Rectal smooth muscle tissue (tissue), 1 donor: ENCODE measurements at regions not wholly inside any gene's neighbourhood (a gene's known extent, or its start where the extent isn't known, plus 50 kb on each side); places are given as distances from the start of the nearest gene placed in this dataset.
A peak's percentile ranks its signal among the peaks of the same experiment; 100 is the strongest.
"Not testable (repeated sequence)": the region's sequence is repeated elsewhere in the genome, so short reads cannot be mapped to it uniquely, and the experiment has no call there.

Experiments used
- H3K27ac ChIP-seq: one replicate; pipeline ENCODE4 v1.7.0; 2013; ENCODE audit warnings: low read depth, low read length, inconsistent platforms
- H3K27me3 ChIP-seq: one replicate; pipeline ENCODE4 v1.7.0; 2013; ENCODE audit warnings: low read length; ENCODE audit not compliant: control insufficient read depth, insufficient read depth
- H3K36me3 ChIP-seq: one replicate; pipeline ENCODE4 v1.7.0; 2013; ENCODE audit warnings: low read length; ENCODE audit not compliant: control insufficient read depth, insufficient read depth
- H3K4me1 ChIP-seq: one replicate; pipeline ENCODE4 v1.7.0; 2013; ENCODE audit warnings: low read length; ENCODE audit not compliant: control insufficient read depth, insufficient read depth
- H3K4me3 ChIP-seq: one replicate; pipeline ENCODE4 v1.7.0; 2013; ENCODE audit warnings: low read length
- H3K9ac ChIP-seq: one replicate; pipeline ENCODE4 v1.7.0; 2013; ENCODE audit warnings: low read length

- no peaks in the 10 kb centered on the region for H3K27me3 ChIP-seq
- H3K36me3 ChIP-seq: no peaks in the 10 kb centered on the region
- H3K27ac ChIP-seq: peak overlapping the region; percentile 62
- peaks cover 9% of the 10 kb centered on the region for H3K4me1 ChIP-seq
- no peak overlapping the region for H3K9ac ChIP-seq
- H3K4me3 ChIP-seq: no peak overlapping the region
Measured at GRCh38 chr2:179344970-179345369, 80.3 kb upstream of the SESTD1 start.

GRCh38 chr2:179344280-179344964 is 79.8 kb upstream of the SESTD1 start:
- H3K4me3 ChIP-seq: no peak overlapping the region
- no peaks in the 10 kb centered on the region for H3K36me3 ChIP-seq
- H3K27me3 ChIP-seq: no peaks in the 10 kb centered on the region
- H3K9ac ChIP-seq: no peak overlapping the region
- peak overlapping the region; percentile 62 for H3K27ac ChIP-seq
- H3K4me1 ChIP-seq: peaks cover 9% of the 10 kb centered on the region

DNA sequence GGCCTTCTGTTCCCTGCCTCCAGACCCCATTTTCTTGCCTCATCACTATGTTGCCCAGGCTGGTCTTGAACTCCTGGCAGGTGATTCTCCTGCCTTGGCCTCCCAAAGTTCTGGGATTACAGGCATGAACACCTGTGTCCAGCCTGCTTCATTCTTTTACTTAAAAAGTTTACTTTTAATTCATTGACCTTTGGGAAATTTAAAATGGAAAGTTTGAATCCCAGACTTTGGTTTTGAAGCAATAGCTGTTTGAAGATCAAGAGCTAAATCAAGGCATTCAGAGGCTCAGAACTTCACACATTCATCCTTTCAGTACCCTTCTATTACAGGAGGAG is 79.3 kb upstream of the SESTD1 start:
- Histone ChIP-seq H3K27me3 (no peaks in the 10 kb centered on the region), H3K4me1 (peaks cover 9% of the 10 kb centered on the region), H3K4me3 (no peak overlapping the region), H3K27ac (peak overlapping the region; percentile 62), H3K9ac (no peak overlapping the region), H3K36me3 (no peaks in the 10 kb centered on the region)

GRCh38 chr2:179341152-179341866 is 76.7 kb upstream of the SESTD1 start:
- Histone ChIP-seq H3K36me3 (no peaks in the 10 kb centered on the region), H3K9ac (no peak overlapping the region), H3K4me1 (peaks cover 7% of the 10 kb centered on the region), H3K27me3 (no peaks in the 10 kb centered on the region), H3K27ac (no peak overlapping the region), H3K4me3 (no peak overlapping the region)

- Histone ChIP-seq H3K27ac (no peak overlapping the region), H3K9ac (no peak overlapping the region), H3K27me3 (no peaks in the 10 kb centered on the region), H3K4me1 (peaks cover 7% of the 10 kb centered on the region), H3K36me3 (no peaks in the 10 kb centered on the region), H3K4me3 (no peak overlapping the region)
Measured at GRCh38 chr2:179340678-179341077, 76.0 kb upstream of the SESTD1 start.

DNA sequence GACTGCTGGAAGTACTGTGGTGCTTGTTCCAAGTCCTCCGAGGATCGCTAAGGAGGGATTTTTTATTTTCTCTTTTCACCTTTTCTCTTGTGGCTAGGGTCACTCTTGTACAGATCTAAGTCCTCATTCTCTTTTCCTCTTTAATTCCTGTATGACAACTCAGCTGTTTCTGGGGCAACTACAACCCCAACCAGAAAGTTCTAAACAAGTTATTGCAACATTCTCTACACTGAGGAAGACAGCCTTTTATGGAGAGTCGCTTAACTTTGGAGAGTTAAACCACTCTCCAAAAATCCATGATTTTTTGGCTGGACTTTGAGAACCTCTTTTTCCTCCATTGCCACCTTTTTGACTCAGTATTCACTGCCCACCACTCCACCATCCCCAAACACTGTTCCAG is 74.0 kb upstream of the SESTD1 start:
- H3K27ac ChIP-seq: no peak overlapping the region
- H3K27me3 ChIP-seq: no peaks in the 10 kb centered on the region

DNA sequence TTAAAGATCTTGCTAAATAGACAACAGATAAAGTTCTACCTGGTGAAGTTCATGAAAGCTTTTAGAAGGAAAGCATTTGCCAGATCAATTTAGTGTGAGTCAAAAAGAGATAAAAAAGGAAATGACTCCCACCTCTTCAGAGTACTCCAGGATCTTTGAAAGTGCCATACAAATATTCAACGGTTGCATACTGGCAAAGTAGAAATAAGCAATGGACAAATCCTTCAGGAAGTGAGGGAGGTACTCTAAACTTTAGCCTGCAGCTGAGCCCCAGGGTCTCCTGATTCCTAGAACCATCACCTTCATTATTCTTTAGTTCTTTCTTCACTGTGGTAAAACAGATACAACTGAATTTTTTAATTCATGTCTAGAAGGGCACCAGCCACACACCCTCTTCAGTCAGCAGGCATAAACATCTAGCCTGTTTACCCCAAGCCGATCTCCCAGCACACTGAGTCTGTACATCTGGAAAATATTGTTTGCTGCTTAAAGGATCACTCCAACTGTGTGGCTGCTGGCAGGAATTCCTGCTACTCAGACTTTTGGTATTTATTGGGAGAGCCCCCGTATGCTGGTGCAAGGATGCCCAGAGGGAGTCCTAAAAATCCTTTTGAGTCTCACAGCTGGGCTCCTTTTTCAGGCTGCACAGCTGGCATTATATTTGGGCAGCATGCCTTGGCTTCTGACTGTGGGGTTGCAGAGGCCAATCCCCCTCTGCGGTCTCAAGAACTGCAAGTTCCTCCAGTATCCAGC is 72.3 kb upstream of the SESTD1 start:
- Histone ChIP-seq H3K9ac (no peak overlapping the region), H3K4me3 (no peak overlapping the region), H3K27me3 (no peaks in the 10 kb centered on the region), H3K4me1 (no peaks in the 10 kb centered on the region), H3K36me3 (no peaks in the 10 kb centered on the region), H3K27ac (no peak overlapping the region)

More for the DNA sequence above, 74.0 kb upstream of the SESTD1 start:
- H3K4me1 ChIP-seq: no peaks in the 10 kb centered on the region
- no peak overlapping the region for H3K9ac ChIP-seq
- H3K36me3 ChIP-seq: no peaks in the 10 kb centered on the region
- H3K4me3 ChIP-seq: no peak overlapping the region

GRCh38 chr2:179335732-179336131 is 71.1 kb upstream of the SESTD1 start:
- no peak overlapping the region for H3K9ac ChIP-seq
- no peaks in the 10 kb centered on the region for H3K36me3 ChIP-seq
- H3K27ac ChIP-seq: no peak overlapping the region
- no peaks in the 10 kb centered on the region for H3K4me1 ChIP-seq
- H3K27me3 ChIP-seq: no peaks in the 10 kb centered on the region
- no peak overlapping the region for H3K4me3 ChIP-seq

DNA sequence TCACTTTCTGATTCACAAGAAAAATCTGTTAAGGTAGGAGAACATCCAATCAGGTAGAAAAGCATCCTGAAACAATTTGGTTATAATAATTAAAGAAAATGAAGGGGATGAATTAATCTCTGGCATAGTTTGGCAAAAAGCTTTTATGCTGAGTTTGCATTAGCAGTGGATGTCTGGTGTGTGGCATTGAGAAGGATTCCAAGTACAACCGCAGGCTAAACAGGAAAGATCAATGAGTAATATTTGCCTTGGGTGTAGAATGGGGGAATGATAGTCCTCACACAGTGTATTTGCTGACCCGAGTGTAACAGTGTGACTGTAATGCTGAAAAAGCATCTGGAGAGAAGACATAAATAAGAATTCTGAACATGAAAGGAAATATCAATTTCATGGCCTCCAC is 68.3 kb upstream of the SESTD1 start:
- H3K4me1 ChIP-seq: no peaks in the 10 kb centered on the region
- no peak overlapping the region for H3K9ac ChIP-seq
- H3K27me3 ChIP-seq: no peaks in the 10 kb centered on the region
- H3K4me3 ChIP-seq: no peak overlapping the region
- H3K36me3 ChIP-seq: no peaks in the 10 kb centered on the region
- H3K27ac ChIP-seq: no peak overlapping the region

GRCh38 chr2:179331061-179331460 is 66.4 kb upstream of the SESTD1 start:
- Histone ChIP-seq H3K36me3 (no peaks in the 10 kb centered on the region), H3K27me3 (no peaks in the 10 kb centered on the region), H3K4me3 (no peak overlapping the region), H3K4me1 (no peaks in the 10 kb centered on the region), H3K27ac (no peak overlapping the region), H3K9ac (no peak overlapping the region)

DNA sequence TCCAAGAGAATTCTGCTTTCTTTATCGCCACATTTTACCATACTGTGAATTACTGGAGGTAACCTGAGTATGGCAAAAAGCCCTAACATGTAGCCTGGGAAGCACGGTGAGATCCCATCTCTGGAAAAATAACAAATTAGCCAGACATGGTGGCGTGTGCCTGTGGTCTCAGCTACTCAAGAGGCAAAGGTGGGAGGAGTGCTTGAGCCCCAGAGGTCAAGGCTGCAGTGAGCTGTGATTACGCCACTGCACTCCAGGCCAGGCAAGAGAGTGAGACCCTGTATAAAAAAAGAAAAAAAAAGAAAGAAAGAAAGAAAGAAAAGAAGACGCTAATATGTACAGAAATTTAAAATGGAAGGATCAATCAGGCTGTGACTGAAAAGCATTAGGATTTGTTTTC is 57.7 kb upstream of the SESTD1 start:
- Histone ChIP-seq H3K27me3 (no peaks in the 10 kb centered on the region), H3K4me3 (no peak overlapping the region), H3K4me1 (no peaks in the 10 kb centered on the region), H3K27ac (no peak overlapping the region), H3K36me3 (no peaks in the 10 kb centered on the region), H3K9ac (no peak overlapping the region)

GRCh38 chr2:179321034-179321433 is 56.4 kb upstream of the SESTD1 start:
- H3K9ac ChIP-seq, H3K27me3 ChIP-seq, H3K4me3 ChIP-seq, H3K36me3 ChIP-seq, H3K4me1 ChIP-seq, H3K27ac ChIP-seq: not testable (repeated sequence)
